ENCODE measurements at regions not wholly inside any gene's neighbourhood (a gene's known extent, or its start where the extent isn't known, plus 50 kb on each side); places are given as distances from the start of the nearest gene placed in this dataset.

DNA sequence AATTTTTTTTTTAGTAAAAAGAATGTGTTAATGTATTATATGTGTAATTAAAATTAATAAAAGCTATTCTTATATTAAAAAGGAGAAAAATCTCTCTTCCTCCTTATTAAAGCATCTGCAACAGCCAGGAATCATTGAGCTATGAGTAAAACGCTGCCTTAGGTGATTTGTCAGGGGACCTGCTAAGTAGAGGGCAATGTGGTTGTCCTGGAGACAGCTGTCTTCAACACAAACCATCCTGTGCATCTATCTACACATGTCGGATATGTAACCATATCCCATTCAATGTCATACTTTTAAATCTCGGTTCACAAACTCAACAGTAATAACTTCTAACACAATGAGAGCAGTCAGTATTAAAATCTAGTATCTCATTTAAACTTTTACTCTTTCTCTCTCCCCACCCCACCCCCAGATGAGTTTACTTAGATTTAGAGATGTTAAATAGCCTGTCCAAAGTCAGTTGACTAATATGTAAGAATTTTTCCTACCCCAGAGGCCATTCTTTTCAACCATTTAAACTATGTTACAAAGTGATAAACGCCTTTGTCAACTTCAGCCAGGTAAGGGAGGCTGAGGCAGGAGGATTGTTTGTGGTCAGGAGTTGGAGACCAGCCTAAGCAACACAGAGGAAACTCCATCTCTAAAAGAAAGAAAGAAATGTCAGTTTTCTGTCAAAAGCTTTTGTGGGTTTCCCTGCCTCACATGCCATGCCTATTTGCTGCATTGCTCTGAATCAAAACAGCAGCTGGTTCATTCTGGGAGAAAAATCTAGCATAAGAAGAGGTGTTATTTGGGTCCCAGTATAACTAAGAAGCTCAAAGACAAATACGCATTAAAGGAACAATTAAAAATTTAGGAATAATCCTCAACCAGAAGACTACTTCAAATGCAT, 413.7 kb upstream of the CCDC196 start:
- DNase-seq: no peak

DNA sequence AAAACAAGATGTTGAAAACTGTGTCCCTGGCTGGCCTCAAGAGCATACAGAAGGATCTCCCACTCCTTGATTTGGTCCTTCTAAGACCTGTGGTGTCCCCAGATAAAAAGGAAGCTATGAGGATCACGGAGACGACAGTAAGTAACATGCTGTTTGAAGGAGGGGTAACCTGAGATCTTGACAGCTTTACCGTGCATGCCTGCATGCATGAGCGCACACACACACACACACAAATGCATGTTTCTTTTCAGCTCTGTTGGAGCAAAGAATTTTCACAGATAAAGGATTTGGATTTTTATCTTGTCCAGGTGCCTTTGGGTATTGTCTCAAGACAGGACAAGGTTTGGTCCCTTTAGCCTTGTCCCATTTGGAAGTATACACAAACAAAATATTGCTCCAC, 411.6 kb upstream of the CCDC196 start:
- no peak for DNase-seq

DNA sequence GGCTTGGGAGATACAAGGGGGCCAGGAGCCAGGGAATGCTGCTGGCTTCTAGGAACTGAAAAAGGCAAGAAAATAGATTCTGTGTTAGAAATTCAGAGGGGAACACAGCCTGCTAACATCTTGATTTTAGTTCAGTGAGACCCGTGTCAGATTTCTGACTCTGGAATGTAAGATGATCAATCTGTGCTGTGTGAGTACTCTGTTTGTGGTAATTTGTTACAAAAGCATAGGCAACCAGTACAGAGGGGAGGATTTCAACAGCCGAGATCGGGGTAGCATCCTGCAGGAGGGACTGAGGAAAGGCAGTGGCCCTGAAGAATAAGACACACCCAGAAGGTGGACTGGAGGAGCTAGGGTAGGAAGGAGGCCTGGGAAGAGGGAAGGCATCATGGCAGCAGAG, 410.0 kb upstream of the CCDC196 start:
- peak; percentile 20 for DNase-seq

DNA sequence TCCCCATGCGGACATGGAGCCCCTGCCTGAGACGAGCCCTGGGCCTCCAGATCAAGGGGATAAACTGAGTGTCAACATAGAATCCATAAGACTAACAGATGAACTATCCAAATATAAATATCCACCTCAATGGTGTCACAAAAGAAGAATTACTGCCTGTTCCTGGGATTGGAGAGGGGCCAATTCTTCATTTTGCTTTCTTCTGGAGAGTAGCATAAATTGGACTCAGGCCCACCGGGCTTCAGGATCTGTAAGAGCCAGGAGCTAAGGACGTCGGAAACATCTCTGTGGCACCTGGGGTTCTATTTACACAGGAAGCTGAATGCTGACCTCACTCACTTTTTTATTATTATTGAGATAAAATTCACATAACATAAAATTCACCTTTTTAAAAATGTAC, 408.2 kb upstream of the CCDC196 start:
- no peak for DNase-seq

DNA sequence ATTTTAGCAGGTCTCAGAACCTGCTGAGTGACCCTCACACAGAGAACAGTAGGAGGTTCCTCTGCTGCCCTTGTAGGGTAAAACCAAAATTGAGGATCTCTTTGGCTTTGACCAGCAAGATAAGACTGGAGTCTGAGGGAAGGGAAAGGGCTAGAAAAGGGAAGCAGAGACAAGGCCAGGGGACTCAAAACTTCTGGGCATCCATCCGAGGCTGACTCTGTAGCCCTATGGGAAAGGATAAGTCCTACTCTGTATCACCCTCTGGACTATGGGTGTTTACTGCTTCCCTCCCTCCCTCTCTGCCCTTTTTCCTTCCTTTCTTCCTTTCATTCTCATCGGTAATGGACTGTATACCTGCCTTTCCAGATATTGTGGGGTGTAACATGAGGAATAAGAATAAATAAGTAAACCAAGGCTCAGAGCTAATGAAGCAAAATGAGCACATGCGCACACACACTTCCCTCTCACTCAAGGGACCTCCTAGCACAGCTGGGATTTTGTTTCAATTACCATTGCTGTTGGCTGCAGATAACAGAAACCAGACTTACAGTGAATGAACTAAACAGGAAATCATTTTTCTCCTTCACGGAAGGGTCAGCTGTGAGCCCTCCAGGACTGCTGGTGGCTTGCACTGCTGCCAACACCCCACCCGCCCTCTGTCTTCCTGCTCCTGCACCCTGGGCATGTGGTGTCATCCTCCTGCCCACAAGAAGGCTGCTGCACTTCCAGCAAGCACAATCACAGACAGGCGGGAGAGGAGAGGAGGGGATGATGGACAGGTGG, 404.4 kb upstream of the CCDC196 start:
- DNase-seq: peak; percentile 28

DNA sequence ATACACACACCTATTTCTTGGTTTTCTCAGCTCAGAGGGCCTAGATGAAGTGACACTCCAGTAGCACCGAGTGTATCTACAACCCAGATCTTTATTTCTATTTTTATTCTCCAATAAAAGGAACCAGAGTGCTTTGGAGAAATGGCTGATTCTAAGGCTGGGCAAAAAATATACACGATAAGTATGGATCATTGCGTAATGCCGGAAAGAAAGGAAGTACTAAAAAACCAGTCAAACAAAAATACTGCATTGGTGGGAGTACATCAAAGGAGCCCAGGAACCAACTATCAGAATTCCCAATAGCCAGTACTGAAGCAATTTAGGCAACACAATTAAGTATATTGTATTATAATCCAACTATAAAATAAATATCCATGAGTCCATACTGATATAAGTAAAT, 400.9 kb upstream of the CCDC196 start:
- DNase-seq: no peak

DNA sequence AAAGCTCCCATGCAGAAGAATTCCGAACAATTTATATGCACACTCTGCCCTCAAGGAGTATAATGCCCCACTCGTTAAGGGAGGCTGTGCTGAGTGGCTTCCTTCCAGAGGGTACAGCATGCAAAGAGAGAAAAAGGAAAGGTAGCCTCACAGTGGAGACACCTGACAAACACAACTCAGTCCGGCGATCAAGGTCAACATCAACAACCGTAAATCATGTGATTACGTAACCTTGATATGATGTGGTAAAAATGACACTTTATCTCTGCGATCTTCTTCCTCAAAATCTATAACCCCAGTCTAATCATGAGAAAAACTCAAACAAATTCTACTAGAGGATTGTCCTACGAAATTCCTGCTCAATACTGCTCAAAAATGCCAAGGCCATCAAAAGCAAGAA, 400.5 kb upstream of the CCDC196 start:
- DNase-seq: no peak

DNA sequence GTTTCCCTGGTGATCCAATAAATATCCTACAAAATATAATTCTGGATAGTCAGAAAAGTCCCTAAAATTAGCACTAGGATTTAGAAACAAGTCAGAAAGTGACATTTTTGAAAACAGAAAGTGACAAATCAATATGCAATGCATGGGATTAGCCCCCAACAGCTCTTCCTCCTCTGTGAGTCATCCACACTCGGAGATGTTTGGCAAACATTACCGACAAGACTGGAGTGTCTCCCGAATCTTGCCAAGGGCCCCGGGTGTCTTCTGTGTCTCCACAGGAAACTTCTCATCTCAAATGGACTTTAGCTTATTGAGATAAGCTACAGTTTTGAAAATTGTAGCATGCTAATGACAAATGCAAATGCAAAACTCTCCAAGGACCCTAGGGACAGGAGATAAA, 398.9 kb upstream of the CCDC196 start:
- peak; percentile 93 for DNase-seq

DNA sequence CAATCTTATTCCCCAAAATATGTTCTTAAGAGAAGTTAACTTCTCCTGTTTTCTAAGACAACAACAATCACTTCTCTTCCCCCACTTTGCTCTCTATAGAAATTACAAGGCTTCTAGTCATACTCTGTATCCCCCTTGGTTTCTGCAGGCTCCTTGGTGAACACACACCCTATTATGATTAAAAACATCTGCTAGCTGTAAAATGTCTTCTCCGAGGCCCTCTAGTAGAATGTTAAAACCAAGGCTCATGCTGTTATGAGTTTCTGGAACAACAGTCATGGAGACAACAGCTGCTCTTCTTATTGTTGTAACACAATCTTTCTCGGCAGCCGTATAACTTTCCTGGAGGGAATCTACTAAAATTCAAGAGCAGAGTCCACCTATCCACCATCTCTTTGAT, 397.5 kb upstream of the CCDC196 start:
- peak; percentile 88 for DNase-seq

DNA sequence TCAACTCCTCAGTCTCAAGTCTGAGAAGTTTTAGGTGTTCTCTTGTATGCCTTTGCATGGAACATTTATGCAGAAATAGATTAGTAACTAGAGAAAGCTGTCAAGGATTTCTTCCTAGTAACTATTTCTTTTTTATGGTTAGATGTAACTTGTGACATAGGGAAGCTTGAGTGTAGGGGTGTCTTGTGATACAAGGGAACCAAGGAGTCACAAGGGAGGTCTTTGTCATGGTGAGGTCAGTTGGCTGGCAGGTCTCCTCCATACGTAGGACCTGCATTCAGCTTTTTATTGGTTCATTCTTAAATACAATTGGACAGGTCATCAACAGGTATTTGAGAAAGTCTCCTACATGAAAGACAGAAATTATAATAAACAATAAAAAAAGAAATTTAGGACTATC, 394.0 kb upstream of the CCDC196 start:
- no peak for DNase-seq

DNA sequence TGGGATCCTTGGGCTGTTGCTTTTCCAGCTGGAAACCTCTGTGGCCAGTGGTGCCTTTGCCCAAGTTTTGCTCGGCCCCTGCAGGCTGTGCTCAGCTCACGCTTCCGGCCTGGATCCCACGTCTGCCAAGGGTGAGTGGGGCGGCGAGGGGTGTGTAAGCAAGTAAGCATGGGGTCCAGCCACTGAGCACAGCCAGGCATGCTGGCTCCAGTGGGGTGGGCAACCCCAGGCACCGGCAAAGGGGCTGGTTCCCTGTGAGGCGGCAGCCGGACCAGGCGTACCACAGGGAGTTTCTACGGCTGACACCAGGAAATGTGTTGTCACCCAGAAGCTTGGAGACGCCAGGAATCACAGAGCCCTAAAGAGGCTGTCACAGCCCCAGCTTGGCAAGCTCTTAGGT, 393.4 kb upstream of the CCDC196 start:
- DNase-seq: no peak

DNA sequence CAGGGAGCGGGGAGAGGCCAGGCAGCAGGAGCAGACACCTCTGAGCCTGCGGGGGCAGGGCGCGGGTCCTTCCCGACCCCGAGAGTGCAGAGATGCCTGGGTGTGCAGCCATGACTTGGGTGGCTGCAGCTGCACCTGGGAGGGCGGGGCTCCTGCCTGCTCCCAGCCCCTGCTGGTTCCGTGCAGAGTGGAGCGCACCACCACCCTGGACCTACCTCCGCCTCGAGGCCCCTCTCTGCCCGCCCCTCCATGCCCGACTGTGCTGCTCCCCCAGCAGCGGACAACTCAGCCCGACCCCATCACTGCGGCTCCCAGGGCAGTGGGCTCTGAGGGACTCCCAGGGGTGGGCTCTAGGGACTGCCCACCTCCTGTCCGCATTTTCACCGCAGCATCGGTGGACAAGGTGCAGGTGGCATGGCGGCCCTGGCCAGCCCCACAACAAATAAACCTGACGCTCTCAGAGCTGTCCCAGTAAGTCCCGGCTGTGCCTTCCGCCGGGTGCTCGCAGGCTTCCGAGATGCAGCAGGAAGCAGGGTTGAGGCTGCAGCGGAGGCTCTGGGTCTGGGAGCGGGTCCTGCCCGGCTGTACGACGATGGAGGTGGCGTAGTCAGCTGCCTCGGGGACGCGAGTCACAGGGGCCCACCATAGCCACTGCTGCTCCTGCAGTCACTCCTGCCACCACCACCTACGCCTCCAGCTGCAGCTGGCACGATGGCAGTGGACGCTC, 392.0 kb upstream of the CCDC196 start:
- DNase-seq: no peak

DNA sequence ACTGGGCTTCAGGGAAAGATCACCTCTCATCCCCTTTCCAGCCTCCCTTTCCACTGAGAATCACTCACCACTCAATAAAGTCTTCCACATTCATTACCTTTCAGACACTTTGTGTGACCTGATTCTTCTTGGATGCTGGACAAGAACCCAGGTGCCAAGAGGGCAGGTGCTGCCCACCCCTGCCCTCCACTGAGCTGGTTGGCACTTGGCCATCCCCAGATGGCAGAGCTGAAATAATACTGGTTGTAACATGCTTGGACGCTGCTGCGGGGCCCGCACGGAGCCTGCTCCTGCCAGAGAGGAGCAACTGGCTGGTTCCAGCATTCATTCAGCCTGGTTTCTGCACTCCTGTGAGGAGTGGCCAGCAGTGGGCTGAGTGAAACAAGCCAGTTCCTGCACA, 386.7 kb upstream of the CCDC196 start:
- DNase-seq: no peak

DNA sequence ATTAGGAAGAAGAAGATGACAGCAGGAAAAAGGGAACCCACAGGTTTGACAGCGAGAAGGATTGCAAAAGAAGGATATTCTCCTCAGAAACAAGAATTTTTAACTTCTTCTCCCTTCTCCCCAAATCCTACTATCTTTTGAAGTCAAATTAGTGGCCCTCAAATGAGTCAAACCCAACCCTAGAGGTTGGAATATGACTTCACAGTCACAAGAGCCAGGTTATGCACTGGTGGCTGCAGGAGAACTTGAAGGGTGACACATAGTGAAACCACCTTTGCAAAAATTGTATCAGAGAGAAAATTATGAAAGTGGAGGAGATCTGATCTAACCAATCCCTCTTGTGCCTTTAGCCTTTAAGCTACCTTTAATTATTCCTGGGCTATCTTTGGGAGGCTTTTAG, 386.2 kb upstream of the CCDC196 start:
- no peak for DNase-seq

DNA sequence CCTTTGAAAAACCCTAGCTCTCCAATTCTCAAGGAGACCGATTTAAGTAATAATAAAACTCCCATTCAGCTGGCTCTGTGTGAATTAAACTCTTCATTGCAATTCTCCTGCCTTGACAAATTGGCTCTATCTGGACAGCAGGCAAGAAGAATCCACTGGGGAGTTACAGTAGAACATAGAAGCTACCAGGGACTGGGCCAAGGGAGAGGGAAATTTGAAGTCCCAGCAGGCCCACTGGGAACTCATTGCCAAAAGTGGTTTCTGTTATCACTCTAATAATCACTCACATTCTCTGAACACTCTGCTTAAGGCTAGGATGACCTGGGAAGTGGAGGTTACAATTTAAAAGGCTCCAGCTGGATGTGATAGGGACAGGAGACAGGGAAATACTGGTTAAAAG, 384.5 kb upstream of the CCDC196 start:
- DNase-seq: no peak

DNA sequence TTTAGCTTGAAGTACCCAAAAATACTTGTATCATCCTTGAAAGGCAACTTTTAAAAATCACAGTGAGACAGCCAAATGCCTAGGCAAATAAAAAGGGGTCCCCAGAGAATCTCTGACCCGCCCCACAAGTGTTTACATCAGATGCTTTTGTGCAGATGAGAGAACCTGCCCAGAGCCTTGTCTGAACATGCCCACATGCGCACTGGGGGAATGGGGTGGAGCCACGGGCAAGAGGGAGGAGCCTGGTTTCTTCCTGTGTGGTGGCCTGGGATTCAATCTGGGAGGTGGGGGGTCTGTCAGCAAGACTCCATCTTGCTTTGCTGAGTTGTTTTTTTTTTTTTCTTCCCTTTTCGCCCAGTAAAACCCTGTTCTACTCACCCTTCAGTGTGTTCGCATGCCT, 381.7 kb upstream of the CCDC196 start:
- no peak for DNase-seq

DNA sequence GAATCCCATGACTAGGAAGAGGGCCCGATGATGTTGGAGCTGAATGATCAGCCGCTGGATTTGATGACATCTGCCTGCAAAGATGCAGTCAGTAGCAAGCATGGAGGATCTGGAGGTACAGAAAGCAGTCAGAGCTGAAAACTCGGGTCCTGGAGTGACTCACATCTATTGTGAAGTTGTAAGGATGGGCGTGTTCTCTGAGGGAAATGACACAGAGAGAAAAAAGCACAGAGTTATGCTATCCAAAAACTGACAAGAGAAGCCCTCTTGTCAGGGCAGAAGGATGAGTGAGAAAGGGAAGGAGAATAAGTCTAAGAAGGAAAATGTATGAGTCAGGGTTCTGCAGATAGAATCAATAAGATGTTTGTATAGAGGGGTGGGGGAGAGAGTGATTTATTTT, 380.4 kb upstream of the CCDC196 start:
- peak; percentile 83 for DNase-seq

DNA sequence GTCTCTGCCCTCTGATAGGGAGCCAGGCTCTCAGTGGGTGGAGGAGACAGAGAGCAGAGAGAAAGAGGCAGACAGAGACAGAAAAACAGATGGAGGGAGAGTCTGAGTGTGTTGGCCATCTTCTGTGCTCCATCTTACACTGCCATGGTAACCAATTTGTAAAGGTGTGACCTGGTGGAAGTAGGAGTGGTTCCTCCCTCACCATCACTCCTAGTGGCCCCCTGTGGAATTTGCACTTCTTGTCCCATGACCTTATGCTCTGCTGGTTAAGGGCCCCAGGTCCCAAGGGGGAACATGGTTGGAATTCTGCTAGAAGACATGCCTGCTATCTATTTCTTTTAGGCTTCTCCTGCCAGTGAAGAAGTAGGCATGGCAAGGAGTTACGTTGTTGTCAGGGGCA, 376.7 kb upstream of the CCDC196 start:
- DNase-seq: no peak

DNA sequence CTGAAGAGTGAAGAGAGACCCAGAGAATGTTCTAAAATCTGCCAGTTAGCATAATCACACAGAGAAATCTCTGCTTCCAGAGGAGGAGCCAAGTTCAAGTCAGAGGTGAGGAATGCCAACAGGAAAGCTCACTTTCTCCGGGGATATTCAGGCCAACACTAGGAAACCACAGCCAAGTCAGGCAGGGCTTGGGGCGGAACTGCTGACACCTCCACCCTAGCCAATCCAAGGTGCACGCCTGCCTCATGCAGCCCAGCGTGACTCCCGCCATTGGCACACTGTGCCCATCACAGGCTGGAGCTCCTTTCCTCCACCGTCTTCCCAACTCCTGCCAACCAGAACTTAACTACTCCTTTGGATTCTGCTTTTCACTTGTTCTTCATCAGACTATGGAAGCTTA, 374.3 kb upstream of the CCDC196 start:
- peak; percentile 16 for DNase-seq

DNA sequence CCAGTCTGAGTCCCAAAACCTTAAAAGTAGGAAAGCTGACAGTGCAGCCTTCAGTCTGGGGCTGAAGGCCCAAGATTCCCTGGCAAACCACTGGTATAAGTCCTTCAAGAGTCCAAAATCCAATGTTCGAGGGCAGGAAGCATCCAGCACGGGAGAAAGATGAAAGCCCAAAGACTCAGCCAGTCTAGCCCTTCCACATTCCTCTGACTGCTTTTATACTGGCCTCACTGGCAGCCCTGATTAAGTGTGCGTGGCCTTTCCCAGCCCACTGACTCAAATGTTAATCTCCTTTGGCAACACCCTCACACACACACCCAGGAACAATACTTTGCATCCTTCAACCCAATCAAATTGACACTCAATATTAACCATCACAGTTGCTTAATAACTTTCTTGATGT, 372.1 kb upstream of the CCDC196 start:
- no peak for DNase-seq

DNA sequence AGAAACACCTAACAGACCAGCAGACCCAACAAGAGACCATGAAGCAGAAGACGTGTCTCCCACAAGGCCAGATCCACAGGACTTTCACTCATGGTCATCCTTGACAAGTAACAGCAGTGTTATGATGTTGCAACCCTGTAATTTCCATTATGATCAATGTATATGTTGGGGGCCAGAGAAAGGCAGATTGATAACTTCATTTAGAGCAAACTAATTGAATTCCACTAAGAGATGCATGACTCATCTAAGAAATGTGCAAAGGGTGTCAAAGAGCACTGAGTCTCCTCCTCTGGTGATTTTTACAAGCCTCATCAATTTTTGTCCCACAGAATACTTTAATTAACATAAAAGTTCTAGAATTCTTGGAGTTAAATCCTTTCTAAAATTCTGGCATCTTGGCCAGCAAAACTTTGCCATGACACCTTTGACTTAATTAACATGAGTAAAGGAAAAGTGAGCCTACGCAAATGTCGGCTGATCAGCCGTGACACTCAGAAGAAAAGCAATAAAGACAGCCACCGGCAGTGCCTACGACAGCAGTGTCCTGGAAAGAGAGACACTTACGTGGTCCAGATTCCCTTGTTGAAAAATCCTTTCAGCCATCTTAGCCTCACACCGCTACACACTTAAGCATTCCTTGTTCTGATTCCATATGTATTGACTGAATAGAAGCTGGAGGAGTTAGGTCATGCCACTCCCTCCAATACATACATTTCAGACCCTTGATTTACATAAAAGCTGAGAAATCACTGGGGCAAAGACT, 370.2 kb upstream of the CCDC196 start:
- DNase-seq: no peak

DNA sequence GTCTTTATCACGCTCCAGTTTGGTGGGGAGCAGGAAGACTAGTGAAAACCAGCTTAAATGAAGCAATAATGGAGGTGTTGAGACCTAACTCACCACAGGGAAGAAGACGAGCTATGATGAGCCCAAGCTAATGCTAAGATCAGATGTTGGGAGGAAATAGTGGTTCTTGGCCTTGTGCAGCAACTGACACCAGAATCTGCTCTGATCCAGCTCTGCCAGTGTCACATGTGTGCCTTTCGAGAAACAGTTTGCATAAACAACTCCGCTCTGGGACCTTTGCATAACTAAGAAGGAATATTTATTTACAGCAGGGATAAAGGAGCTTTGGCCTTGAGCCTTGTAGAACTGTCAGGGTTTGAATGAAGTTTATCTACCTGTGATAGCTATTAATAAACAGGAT, 369.4 kb upstream of the CCDC196 start:
- DNase-seq: no peak

DNA sequence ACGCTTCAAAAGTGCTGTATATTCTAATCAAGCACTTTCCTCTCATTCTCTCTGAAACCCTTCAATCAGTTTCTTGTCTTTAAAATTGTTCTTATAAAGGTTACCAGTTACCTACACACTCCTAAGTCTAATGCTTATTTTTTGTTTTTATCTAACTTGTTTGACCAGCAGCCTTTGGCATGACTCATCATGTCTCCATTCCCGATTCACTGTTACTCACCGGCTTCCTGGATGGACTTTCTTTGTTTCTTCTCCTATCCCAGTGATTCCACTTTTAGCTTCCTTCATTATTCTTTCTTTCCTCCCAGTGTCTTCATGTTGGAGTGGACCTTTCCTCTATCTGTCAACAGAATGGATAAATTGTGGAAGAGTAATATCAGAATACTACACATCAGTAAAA, 368.6 kb upstream of the CCDC196 start:
- DNase-seq: peak; percentile 85

Data from fibroblast of skin of back (primary cell).